A673 (cell line): ENCODE measurements at regions not wholly inside any gene's neighbourhood (a gene's known extent, or its start where the extent isn't known, plus 50 kb on each side); places are given as distances from the start of the nearest gene placed in this dataset.

Source experiments
- EZH2 ChIP-seq: fragments of 200-600 bp; sonication (generic); IDR thresholded peaks from 2 replicates; pipeline ENCODE4 v1.6.1; 2017; ENCODE audit warnings: borderline replicate concordance, low read depth, mild to moderate bottlenecking, mixed read lengths, antibody characterized with exemption, low read length; ENCODE audit not compliant: poor library complexity, severe bottlenecking
- TF ChIP-seq, protein P1 (sequence below): fragments of 300-800, 200-600 bp; sonication (generic); conservative IDR thresholded peaks from 2 replicates; pipeline ENCODE4 v1.5.1; 2017; ENCODE audit warnings: low read depth, mild to moderate bottlenecking, antibody characterized with exemption, low read length, moderate library complexity, mixed read lengths

- TF ChIP-seq EZH2: no peak
- TF ChIP-seq, protein P1, sequence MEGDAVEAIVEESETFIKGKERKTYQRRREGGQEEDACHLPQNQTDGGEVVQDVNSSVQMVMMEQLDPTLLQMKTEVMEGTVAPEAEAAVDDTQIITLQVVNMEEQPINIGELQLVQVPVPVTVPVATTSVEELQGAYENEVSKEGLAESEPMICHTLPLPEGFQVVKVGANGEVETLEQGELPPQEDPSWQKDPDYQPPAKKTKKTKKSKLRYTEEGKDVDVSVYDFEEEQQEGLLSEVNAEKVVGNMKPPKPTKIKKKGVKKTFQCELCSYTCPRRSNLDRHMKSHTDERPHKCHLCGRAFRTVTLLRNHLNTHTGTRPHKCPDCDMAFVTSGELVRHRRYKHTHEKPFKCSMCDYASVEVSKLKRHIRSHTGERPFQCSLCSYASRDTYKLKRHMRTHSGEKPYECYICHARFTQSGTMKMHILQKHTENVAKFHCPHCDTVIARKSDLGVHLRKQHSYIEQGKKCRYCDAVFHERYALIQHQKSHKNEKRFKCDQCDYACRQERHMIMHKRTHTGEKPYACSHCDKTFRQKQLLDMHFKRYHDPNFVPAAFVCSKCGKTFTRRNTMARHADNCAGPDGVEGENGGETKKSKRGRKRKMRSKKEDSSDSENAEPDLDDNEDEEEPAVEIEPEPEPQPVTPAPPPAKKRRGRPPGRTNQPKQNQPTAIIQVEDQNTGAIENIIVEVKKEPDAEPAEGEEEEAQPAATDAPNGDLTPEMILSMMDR: no peak
Measured at GRCh38 chr9:110143950-110144545, 63.9 kb downstream of the C9orf152 start.
